Skeletal muscle satellite cell (primary cell): ENCODE measurements at regions not wholly inside any gene's neighbourhood (a gene's known extent, or its start where the extent isn't known, plus 50 kb on each side); places are given as distances from the start of the nearest gene placed in this dataset.
"Not testable (repeated sequence)": the region's sequence is repeated elsewhere in the genome, so short reads cannot be mapped to it uniquely, and the experiment has no call there.

Source experiments
- H3K27me3 ChIP-seq: 2 replicates; pipeline ENCODE4 v1.7.0; 2013; ENCODE audit warnings: low read length; ENCODE audit not compliant: control insufficient read depth, insufficient read depth
- H3K36me3 ChIP-seq: 2 replicates; pipeline ENCODE4 v1.7.0; 2013; ENCODE audit warnings: mild to moderate bottlenecking, control low read depth, low read length; ENCODE audit not compliant: insufficient read depth
- H3K4me1 ChIP-seq: 2 replicates; pipeline ENCODE4 v1.7.0; 2013; ENCODE audit warnings: low read length; ENCODE audit not compliant: control insufficient read depth, insufficient read depth
- H3K4me2 ChIP-seq: 2 replicates; pipeline ENCODE4 v1.7.0; 2013; ENCODE audit warnings: mild to moderate bottlenecking, low read length
- H3K4me3 ChIP-seq: 2 replicates; pipeline ENCODE4 v1.7.0; 2013; ENCODE audit warnings: low read length
- H3K9ac ChIP-seq: 2 replicates; pipeline ENCODE4 v1.7.0; 2013; ENCODE audit warnings: mild to moderate bottlenecking, low read depth, low read length, moderate library complexity
- H3K9me3 ChIP-seq: replicated peaks from 2 replicates; pipeline ENCODE4 v1.7.0; 2013; ENCODE audit warnings: mild to moderate bottlenecking, control low read depth, low read length

- H3K36me3 ChIP-seq: no peaks in the 10 kb centered on the region
- no peaks in the 10 kb centered on the region for H3K9me3 ChIP-seq
- H3K9ac ChIP-seq: no peak overlapping the region
- H3K4me1 ChIP-seq: no peaks in the 10 kb centered on the region
- no peak overlapping the region for H3K4me3 ChIP-seq
- no peak overlapping the region for H3K4me2 ChIP-seq
- no peaks in the 10 kb centered on the region for H3K27me3 ChIP-seq
Observed at GRCh38 chr18:71426441-71426840, 1117.7 kb downstream of the CBLN2 start.

- H3K9ac ChIP-seq: no peak overlapping the region
- no peaks in the 10 kb centered on the region for H3K36me3 ChIP-seq
- no peak overlapping the region for H3K4me3 ChIP-seq
- no peak overlapping the region for H3K4me2 ChIP-seq
- H3K9me3 ChIP-seq: no peaks in the 10 kb centered on the region
- no peaks in the 10 kb centered on the region for H3K4me1 ChIP-seq
- H3K27me3 ChIP-seq: no peaks in the 10 kb centered on the region
Observed at GRCh38 chr18:71405169-71405809, 1116.4 kb downstream of the SOCS6 start.

- H3K4me1 ChIP-seq: no peaks in the 10 kb centered on the region
- H3K9me3 ChIP-seq: no peaks in the 10 kb centered on the region
Observed at GRCh38 chr18:71403501-71403900, 1114.7 kb downstream of the SOCS6 start.

GRCh38 chr18:71398531-71398930, 1109.7 kb downstream of the SOCS6 start:
- H3K36me3 ChIP-seq: no peaks in the 10 kb centered on the region
- H3K9me3 ChIP-seq: peaks cover 12% of the 10 kb centered on the region
- no peak overlapping the region for H3K4me3 ChIP-seq
- no peaks in the 10 kb centered on the region for H3K27me3 ChIP-seq
- H3K9ac ChIP-seq: no peak overlapping the region
- no peaks in the 10 kb centered on the region for H3K4me1 ChIP-seq
- H3K4me2 ChIP-seq: no peak overlapping the region

More at GRCh38 chr18:71403501-71403900, 1114.7 kb downstream of the SOCS6 start:
- Histone ChIP-seq H3K4me3 (no peak overlapping the region), H3K4me2 (no peak overlapping the region), H3K36me3 (no peaks in the 10 kb centered on the region), H3K27me3 (no peaks in the 10 kb centered on the region), H3K9ac (no peak overlapping the region)

- H3K4me1 ChIP-seq: no peaks in the 10 kb centered on the region
- no peak overlapping the region for H3K4me2 ChIP-seq
- no peak overlapping the region for H3K4me3 ChIP-seq
- no peaks in the 10 kb centered on the region for H3K36me3 ChIP-seq
- peaks cover 5% of the 10 kb centered on the region for H3K9me3 ChIP-seq
- H3K27me3 ChIP-seq: no peaks in the 10 kb centered on the region
- no peak overlapping the region for H3K9ac ChIP-seq
Observed at GRCh38 chr18:71388148-71388547, 1099.3 kb downstream of the SOCS6 start.

- H3K4me1 ChIP-seq: no peaks in the 10 kb centered on the region
- no peaks in the 10 kb centered on the region for H3K9me3 ChIP-seq
- H3K36me3 ChIP-seq: no peaks in the 10 kb centered on the region
- H3K27me3 ChIP-seq: no peaks in the 10 kb centered on the region
- H3K4me3 ChIP-seq: no peak overlapping the region
- no peak overlapping the region for H3K4me2 ChIP-seq
- H3K9ac ChIP-seq: no peak overlapping the region
Observed at GRCh38 chr18:71374294-71375000, 1085.6 kb downstream of the SOCS6 start.

- Histone ChIP-seq H3K4me1 (no peaks in the 10 kb centered on the region), H3K9me3 (no peaks in the 10 kb centered on the region), H3K4me3 (no peak overlapping the region), H3K27me3 (no peaks in the 10 kb centered on the region), H3K36me3 (no peaks in the 10 kb centered on the region), H3K4me2 (no peak overlapping the region), H3K9ac (no peak overlapping the region)
Observed at GRCh38 chr18:71371951-71372605, 1083.2 kb downstream of the SOCS6 start.

GRCh38 chr18:71370671-71371445, 1082.0 kb downstream of the SOCS6 start:
- H3K9me3 ChIP-seq: peaks cover 6% of the 10 kb centered on the region
- H3K27me3 ChIP-seq: no peaks in the 10 kb centered on the region
- H3K4me2 ChIP-seq: no peak overlapping the region
- no peaks in the 10 kb centered on the region for H3K4me1 ChIP-seq
- H3K36me3 ChIP-seq: no peaks in the 10 kb centered on the region
- no peak overlapping the region for H3K9ac ChIP-seq
- H3K4me3 ChIP-seq: no peak overlapping the region

- Histone ChIP-seq H3K4me1 (no peaks in the 10 kb centered on the region), H3K36me3 (no peaks in the 10 kb centered on the region), H3K9ac (no peak overlapping the region), H3K9me3 (peaks cover 6% of the 10 kb centered on the region), H3K4me2 (no peak overlapping the region), H3K27me3 (no peaks in the 10 kb centered on the region), H3K4me3 (no peak overlapping the region)
Observed at GRCh38 chr18:71370095-71370494, 1081.2 kb downstream of the SOCS6 start.

- Histone ChIP-seq H3K27me3 (no peaks in the 10 kb centered on the region), H3K36me3 (no peaks in the 10 kb centered on the region), H3K4me3 (no peak overlapping the region), H3K9ac (no peak overlapping the region), H3K4me2 (no peak overlapping the region), H3K4me1 (no peaks in the 10 kb centered on the region), H3K9me3 (peaks cover 10% of the 10 kb centered on the region)
Observed at GRCh38 chr18:71362140-71362539, 1073.3 kb downstream of the SOCS6 start.

- not testable (repeated sequence) for H3K9ac ChIP-seq, H3K36me3 ChIP-seq, H3K9me3 ChIP-seq, H3K4me2 ChIP-seq, H3K27me3 ChIP-seq, H3K4me1 ChIP-seq, H3K4me3 ChIP-seq
Observed at GRCh38 chr18:71355599-71355998, 1066.8 kb downstream of the SOCS6 start.
